Testis (tissue), 2 donors: ENCODE measurements at regions not wholly inside any gene's neighbourhood (a gene's known extent, or its start where the extent isn't known, plus 50 kb on each side); places are given as distances from the start of the nearest gene placed in this dataset.

Source experiments
- POLR2A ChIP-seq: fragments of 450-650 bp; IDR thresholded peaks from one replicate; pipeline ENCODE4 v1.6.1; 2017; ENCODE audit warnings: antibody characterized with exemption, mild to moderate bottlenecking, moderate library complexity
- TF ChIP-seq, protein P1 (sequence below), 3 experiments: fragments of 450-650 bp in 2 of 3; fragments of 200-600 bp in 1 of 3; sonication (generic) in 1 of 3; IDR thresholded peaks; one replicate each; pipeline ENCODE4 v1.5.1; 2016 to 2019; ENCODE audit warnings: antibody characterized with exemption in 3 of 3, mild to moderate bottlenecking in 2 of 3, moderate library complexity in 1 of 3

DNA sequence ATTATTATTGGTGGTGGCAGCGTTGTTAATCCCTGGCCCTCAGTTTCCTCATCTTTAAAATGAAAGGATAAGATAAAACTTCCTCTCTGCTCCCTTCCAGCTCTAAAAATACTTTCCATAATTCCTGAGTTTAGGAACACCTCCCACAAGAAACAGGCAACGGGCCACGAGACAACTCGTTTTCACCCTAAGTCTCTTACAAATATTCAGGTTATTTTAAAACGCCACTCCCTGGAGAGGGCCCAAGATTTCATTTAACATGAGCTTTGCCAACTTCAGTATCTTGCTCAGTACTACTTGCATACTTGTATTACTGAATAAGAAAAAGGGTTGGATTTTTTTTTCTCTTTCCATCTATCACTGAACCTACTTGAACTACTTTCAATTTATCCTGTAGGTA is 611.1 kb upstream of the FANCL start:
- TF ChIP-seq POLR2A = no peak
- TF ChIP-seq, protein P1, sequence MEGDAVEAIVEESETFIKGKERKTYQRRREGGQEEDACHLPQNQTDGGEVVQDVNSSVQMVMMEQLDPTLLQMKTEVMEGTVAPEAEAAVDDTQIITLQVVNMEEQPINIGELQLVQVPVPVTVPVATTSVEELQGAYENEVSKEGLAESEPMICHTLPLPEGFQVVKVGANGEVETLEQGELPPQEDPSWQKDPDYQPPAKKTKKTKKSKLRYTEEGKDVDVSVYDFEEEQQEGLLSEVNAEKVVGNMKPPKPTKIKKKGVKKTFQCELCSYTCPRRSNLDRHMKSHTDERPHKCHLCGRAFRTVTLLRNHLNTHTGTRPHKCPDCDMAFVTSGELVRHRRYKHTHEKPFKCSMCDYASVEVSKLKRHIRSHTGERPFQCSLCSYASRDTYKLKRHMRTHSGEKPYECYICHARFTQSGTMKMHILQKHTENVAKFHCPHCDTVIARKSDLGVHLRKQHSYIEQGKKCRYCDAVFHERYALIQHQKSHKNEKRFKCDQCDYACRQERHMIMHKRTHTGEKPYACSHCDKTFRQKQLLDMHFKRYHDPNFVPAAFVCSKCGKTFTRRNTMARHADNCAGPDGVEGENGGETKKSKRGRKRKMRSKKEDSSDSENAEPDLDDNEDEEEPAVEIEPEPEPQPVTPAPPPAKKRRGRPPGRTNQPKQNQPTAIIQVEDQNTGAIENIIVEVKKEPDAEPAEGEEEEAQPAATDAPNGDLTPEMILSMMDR (IDR thresholded peaks at IDR 0.05) = no peak
